ENCODE measurements at regions not wholly inside any gene's neighbourhood (a gene's known extent, or its start where the extent isn't known, plus 50 kb on each side); places are given as distances from the start of the nearest gene placed in this dataset.
"Not testable (repeated sequence)": the region's sequence is repeated elsewhere in the genome, so short reads cannot be mapped to it uniquely, and the experiment has no call there.

DNA sequence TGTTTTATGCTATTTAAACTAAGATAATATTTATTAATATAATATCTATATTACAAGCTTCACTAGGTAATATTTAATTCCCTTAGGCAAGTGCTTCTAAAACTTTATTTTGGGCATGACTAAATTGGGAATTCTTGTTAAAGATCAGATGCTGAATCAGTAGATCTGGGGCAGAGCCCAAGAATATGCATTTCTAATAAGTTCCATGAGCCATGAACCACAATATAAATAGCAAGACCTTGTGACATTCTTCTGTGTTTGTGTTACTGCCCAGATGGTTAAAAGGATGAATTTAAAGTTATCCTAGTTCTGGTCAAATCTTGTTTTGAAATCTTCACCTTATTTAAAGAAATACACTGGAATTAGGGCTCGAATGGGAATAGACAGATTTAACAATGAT, 258.4 kb upstream of the CACNA2D1 start:
- no peak for DNase-seq (ENCODE audit: low spot score)

DNA sequence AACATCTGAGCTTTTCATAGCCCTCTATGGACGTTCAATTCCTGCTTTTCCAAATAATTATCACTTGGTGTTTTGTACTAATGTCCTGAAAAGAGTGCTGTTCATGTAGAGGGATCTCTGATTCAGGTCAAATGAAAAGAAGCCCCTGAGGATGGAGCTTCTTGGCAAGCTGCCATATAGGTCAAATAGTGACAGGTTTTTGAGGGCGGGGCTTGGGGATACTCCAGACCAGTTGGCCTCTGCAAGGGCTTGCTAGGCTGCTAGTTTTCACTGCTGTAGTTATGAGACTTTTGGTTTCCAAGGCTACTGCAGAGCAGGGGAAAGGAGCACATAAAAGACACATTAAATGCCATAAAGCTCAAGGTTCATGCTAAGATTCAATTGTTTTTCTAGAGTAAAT, 257.2 kb upstream of the CACNA2D1 start:
- no peak for DNase-seq (ENCODE audit: low spot score)

GRCh38 chr7:82699773-82700186, 256.2 kb upstream of the CACNA2D1 start:
- no peak for DNase-seq (ENCODE audit: low spot score)

GRCh38 chr7:82697897-82698296, 254.3 kb upstream of the CACNA2D1 start:
- no peak for DNase-seq (ENCODE audit: low spot score)

DNA sequence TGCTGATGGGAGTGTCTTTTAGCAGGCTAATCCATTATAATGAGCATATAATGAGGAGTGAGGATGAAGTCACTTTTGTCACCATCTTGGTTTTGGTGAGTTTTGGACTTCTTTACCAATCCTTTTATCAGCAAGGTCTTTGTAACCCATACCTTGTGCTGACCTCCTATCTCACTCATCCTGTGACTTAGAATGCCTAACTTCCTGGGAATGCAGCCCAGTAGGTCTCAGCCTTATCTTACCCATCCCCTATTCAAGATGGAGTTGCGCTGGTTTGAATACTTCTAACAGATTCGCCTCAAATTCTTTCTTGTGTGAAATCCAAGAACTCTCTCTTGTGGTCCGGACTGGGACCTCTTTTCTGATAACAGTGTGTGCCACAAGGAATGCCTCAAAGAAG, 253.1 kb upstream of the CACNA2D1 start:
- DNase-seq (ENCODE audit: low spot score), result no peak

- no peak for DNase-seq (ENCODE audit: low spot score)
Measured at GRCh38 chr7:82694022-82694421, 250.4 kb upstream of the CACNA2D1 start.

DNA sequence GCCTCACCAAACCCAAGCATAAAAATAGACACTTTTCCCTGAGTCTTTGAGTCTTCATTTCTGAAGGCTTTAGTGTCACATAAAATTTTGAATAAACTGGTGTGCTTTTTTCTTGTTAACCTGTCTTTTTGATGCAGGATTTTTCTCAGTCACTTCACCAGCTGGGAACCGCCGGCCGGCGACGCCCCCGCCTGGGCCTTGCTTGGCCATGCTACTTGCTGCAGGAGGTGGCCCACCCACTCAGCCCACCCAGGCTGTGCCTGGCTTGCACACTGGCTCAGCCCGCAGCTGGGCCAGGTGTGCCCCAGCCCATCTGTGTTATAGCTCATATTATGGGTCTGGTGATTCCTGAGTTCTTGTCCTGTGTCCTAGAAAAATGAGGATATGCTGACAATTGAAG, 247.4 kb upstream of the CACNA2D1 start:
- no peak for DNase-seq (ENCODE audit: low spot score)

DNA sequence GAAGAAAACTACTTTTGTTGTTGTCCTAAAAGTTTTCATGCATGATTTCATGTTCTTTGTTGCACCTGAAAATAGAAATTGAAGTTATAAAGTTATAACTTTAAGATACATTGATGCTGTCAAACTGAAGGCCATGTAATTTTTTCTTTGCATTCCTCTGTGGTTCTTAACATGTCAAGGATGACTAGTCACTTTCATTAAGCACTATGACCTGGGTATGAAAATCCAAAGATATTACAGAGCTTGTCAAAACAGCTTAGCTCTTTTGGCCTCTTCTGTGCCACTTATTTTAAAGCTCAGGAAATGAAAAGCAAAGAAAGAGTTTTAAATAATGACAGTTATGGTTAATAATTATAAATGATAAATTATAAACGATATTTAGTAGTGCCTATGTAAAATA, 241.6 kb upstream of the CACNA2D1 start:
- DNase-seq (ENCODE audit: low spot score), result no peak

- no peak for DNase-seq (ENCODE audit: low spot score)
Measured at GRCh38 chr7:82678716-82679115, 235.1 kb upstream of the CACNA2D1 start.

GRCh38 chr7:82678259-82678658, 234.7 kb upstream of the CACNA2D1 start:
- DNase-seq (ENCODE audit: low spot score), result no peak

DNA sequence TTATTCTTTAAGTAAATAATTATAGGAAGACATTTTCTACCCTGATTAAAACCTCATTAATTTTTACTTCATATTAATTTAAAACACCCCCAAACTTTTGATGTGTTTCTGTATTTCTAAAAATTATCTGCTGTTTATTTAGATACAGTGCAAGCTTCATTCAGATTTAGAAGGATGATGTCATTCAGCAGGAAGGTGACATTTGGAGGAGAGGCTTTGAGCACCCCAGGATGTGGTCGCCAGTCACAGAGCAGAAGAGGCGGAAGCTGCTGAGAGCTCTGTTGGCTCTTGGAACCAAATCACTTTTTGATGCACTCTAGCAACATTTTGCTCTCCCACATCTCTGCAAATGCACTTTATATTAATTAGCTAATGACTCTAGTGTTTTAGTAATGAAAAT, 233.9 kb upstream of the CACNA2D1 start:
- no peak for DNase-seq (ENCODE audit: low spot score)

DNA sequence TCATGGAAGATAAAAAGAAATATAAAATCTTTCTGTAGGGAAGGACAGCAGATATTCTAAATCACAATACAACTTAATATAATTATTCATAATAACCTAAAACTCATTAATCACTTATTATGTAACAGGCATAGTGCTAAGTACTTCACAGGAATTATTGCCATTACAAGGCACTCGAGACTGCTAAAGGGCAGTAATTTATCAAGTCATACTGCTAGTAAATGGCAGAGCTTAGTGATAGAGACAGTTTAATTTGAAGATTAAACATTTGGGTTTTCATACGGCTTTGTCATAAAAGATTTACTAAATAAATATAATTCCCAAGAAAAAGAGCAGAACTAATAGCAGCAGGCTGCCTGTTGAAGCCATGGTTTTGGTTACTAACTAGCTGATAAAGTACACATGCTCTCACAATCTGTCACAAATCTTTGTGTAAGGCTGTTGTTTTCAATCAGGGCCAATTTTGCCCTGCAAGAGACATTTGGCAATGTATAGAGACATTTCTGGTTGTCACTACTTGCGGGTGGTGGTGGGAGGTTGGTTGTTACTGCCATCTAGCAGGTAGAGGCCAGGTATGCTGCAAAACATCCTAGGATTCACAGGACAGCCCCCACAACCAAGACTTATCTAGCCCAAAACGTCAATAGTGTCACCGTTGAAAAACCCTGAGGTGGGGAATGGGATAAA, 233.3 kb upstream of the CACNA2D1 start:
- DNase-seq (ENCODE audit: low spot score), result no peak

DNA sequence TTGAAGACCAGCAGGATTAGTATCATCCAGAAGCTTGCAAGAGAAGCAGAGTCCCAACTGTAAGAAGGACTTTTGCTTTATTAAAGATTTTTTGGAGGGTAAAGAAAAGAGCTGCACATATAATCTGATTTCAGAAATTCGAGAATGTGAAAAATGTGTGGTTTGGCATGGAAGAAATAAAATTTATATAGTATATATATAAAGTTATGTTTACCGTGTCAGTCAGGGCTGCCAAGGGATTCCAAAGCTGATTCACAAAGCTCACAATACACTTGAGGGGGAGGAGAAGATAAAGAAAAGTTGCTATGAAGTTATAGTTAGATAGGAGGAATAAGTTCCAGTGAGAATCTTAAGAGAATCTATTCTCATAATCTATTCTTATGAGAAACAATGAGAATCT, 231.8 kb upstream of the CACNA2D1 start:
- no peak for DNase-seq (ENCODE audit: low spot score)

- no peak for DNase-seq (ENCODE audit: low spot score)
Measured at GRCh38 chr7:82674268-82674667, 230.7 kb upstream of the CACNA2D1 start.

GRCh38 chr7:82672078-82672477, 228.5 kb upstream of the CACNA2D1 start:
- no peak for DNase-seq (ENCODE audit: low spot score)

- DNase-seq (ENCODE audit: low spot score), result no peak
Measured at GRCh38 chr7:82669141-82669540, 225.6 kb upstream of the CACNA2D1 start.

DNA sequence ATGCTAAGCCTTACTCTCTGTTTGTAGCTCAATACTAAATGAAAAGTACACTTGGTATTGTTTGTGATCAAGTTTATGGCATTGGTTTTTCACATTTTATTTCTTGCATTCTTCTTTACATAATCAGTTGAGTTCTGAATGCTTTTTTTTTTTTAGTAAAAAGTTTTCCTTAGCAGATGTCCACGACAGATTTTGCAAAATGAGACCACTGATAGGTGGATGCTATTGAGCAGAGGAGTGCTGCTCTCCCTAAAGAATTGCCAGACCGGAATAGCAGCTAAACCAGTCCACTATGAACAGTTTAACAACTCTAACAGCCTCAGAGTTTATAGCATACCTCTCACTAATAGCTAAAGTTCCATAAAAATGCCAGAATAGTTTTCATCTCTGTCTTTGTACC, 225.1 kb upstream of the CACNA2D1 start:
- no peak for DNase-seq (ENCODE audit: low spot score)

DNA sequence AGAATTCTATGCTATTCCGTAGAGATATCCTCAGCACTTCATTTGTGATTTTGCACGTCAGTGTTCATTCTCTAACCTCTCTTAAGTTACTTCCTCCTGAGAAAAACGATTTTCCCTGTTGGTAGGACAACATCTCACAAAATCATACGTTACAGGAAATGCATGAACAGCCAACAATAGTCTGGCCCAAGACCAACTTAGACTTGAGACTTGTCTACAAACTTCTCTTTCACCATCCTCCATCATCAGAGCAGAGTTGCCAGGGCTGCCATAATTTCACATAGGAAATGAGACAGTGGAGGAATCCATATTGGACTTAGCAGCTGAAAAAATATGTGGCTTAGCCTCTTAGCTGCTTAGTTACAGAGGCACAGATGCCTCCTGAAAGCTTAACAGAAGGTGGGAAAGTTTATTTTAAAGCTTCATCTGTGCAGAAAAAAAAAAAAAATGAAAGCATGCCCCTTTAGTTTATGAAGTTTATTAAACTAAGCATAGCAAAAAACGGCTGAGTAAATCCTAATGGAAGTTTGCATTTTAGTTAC, 222.5 kb upstream of the CACNA2D1 start:
- no peak for DNase-seq (ENCODE audit: low spot score)

DNA sequence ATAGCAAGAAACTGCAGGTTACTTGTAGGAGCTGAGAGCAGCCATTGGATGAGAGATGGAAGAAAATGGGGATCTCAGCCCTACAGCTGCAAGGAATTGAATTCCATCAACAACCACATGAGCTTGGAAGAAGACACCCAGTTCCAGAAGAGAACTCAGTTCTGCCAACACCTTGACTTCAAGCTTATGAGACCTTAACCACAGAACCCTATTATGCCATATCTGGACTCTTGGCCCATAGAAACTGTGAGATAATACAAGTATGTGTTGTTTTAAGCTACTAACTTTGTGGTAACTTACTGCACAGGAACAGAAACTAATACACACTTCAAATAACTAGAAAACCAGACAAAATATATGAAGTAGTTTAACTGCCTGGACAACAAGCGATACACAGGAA, 212.4 kb upstream of the CACNA2D1 start:
- DNase-seq (ENCODE audit: low spot score), result no peak

GRCh38 chr7:82650095-82650494, 206.5 kb upstream of the CACNA2D1 start:
- DNase-seq (ENCODE audit: low spot score), result not testable (repeated sequence)

DNA sequence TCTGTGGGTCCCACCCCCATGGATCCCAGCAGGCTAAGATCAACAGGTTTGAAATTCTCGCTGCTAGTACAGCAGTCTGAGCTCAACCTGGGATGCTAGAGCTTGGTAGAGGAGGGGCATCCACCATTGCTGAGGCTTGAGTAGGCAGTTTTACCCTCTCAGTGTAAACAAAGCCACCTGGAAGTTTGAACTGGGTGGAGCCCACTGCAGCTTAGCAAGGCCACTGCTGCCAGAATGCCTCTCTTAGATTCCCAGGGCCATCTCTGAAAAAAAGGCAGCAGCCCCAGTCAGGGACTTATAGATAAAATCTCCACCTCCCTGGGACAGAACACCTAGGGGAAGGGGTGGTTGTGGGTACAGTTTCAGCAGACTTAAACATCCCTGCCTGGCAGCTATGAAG, 190.0 kb upstream of the CACNA2D1 start:
- no peak for DNase-seq (ENCODE audit: low spot score)

DNA sequence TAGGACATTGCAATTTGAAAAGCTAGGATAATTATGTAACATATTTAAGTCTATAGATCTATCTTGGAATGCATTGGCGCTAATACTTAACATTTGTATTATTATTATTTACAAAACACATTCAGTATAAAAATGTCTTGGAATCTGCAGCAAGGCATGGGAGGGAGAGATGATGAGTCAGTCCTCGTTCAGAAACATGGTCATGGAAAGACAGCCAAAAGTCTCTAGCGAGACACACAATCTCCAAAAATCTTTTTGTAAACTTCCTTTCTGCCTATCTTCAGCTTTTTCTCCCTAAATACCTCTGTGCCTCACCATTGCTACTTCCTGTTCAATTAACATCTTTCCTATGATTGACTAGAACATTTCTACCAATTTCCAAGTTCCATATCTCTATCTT, 188.4 kb upstream of the CACNA2D1 start:
- DNase-seq (ENCODE audit: low spot score), result no peak

DNA sequence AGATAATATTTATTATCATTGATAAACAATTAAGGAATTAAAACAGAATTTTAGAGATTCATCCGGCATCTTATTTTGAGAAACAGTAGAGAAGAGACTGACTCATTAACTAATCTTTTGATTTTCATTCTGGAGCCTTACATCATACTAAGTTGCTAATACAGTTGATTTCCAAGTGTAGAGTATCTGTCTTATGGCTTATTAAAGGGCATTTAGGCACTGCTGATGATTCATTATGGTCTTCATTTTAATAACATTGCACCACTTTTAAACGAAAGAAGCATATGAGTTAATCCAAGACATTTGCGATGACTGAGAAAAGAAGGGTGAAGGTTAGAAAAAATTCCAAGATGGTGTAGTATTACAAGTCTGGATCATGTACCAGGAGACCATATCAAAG, 186.0 kb upstream of the CACNA2D1 start:
- no peak for DNase-seq (ENCODE audit: low spot score)

DNA sequence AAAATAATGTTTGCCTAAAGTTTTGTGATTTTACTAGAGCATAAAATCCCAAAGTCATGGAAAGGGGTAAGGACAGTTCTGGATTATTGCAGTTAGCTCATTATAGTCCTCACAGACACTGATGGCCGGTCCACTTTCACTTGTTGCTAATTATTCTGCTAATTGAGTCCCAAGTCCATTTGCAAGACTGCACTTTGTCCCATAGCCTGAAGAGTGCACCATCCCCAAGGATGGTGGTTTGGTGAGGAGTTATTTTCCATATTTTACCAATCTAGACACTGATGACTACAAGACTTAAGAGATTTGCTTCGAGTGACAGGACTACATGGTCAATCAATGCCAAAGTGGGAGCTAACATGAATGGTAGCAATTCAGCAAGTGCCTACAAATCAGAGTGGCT, 181.8 kb upstream of the CACNA2D1 start:
- DNase-seq (ENCODE audit: low spot score), result no peak
